ENCODE measurements at regions not wholly inside any gene's neighbourhood (a gene's known extent, or its start where the extent isn't known, plus 50 kb on each side); places are given as distances from the start of the nearest gene placed in this dataset.

DNA sequence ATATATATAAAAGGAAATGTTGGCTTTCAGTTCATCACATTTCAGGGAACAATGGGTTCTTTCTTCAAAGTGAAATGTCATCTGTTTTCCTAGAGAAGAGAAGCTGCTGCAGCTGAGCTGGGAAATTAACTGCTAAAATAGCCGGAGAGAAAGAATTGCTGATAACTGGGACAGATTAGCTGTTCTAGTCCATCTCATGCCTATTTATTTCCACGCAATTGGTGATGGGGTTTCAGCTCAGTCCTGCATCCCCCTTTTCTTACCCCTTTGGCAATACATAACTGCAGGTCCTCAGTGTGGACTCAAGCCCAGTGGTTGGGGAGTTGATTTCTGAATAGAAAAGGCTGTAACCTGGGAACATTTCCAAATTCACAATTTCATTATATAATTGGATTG lies 436.9 kb upstream of the TMEM132C start:
- TF ChIP-seq, protein P1, sequence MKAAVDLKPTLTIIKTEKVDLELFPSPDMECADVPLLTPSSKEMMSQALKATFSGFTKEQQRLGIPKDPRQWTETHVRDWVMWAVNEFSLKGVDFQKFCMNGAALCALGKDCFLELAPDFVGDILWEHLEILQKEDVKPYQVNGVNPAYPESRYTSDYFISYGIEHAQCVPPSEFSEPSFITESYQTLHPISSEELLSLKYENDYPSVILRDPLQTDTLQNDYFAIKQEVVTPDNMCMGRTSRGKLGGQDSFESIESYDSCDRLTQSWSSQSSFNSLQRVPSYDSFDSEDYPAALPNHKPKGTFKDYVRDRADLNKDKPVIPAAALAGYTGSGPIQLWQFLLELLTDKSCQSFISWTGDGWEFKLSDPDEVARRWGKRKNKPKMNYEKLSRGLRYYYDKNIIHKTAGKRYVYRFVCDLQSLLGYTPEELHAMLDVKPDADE (IDR thresholded peaks at IDR 0.05), result no peak
- TF ChIP-seq POLR2AphosphoS5 (IDR thresholded peaks at IDR 0.05; ENCODE audit: low read depth) (no peak), CREB1 (CRISPR knock-in tag; IDR thresholded peaks at IDR 0.05; ENCODE audit: low read depth) (no peak)
